ENCODE measurements at regions not wholly inside any gene's neighbourhood (a gene's known extent, or its start where the extent isn't known, plus 50 kb on each side); places are given as distances from the start of the nearest gene placed in this dataset.

DNA sequence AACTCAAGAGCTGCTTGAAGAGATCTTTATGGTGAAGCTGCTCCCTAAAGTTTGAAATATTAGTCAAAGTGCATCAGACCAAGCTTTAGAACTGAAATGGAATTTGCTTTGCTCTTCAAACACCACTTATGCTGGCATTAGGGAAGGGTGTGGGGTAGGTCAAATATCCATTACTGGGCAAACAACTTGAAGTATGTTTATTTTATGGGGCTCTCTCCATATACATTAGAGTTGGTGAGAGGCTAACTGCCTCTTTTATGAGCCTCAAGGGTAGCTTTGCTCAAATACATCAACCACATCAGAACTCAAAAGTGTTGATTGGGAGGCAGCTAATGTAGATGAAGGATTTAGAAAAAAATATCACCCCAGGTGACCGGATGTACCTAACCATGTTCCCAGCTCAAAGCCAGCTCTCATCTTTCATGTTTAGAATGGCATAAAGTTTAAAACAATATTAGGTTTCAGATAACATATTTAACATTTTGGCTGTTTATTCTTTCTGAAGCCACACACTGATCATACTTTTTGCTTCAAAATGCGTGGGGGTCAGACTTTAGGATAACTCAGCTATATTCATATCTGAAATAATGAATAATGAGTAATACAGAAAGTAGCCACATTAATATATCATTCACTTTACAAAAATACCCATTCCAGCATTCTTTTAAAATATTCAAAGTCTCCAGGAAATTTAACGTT is 318.6 kb downstream of the PTEN start:
- TF ChIP-seq, protein P1, sequence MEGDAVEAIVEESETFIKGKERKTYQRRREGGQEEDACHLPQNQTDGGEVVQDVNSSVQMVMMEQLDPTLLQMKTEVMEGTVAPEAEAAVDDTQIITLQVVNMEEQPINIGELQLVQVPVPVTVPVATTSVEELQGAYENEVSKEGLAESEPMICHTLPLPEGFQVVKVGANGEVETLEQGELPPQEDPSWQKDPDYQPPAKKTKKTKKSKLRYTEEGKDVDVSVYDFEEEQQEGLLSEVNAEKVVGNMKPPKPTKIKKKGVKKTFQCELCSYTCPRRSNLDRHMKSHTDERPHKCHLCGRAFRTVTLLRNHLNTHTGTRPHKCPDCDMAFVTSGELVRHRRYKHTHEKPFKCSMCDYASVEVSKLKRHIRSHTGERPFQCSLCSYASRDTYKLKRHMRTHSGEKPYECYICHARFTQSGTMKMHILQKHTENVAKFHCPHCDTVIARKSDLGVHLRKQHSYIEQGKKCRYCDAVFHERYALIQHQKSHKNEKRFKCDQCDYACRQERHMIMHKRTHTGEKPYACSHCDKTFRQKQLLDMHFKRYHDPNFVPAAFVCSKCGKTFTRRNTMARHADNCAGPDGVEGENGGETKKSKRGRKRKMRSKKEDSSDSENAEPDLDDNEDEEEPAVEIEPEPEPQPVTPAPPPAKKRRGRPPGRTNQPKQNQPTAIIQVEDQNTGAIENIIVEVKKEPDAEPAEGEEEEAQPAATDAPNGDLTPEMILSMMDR (IDR thresholded peaks at IDR 0.05; ENCODE audit: low read depth, low read length) = no peak
- no peak for TF ChIP-seq EZH2phosphoT487 (IDR thresholded peaks at IDR 0.05; ENCODE audit: low read depth)
